MM.1S (cell line): ENCODE measurements at regions not wholly inside any gene's neighbourhood (a gene's known extent, or its start where the extent isn't known, plus 50 kb on each side); places are given as distances from the start of the nearest gene placed in this dataset.

Source experiments
- DNase-seq: peaks from one replicate; pipeline ENCODE4 v3.0.0-alpha.2; 2015
- H2AFZ ChIP-seq: fragments of 300-600 bp; sonication (generic); 2 replicates; pipeline ENCODE4 v1.6.0; 2016; ENCODE audit warnings: antibody characterized with exemption, low read length
- H3F3A ChIP-seq: fragments of 300-600 bp; sonication (generic); 2 replicates; pipeline ENCODE4 v1.6.1; 2016; ENCODE audit warnings: mild to moderate bottlenecking, antibody characterized with exemption, low read length, moderate library complexity, mixed read lengths; ENCODE audit not compliant: insufficient read depth
- H3K27ac ChIP-seq: fragments of 300-600 bp; sonication (generic); 2 replicates; pipeline ENCODE4 v1.5.1; 2016; ENCODE audit warnings: mild to moderate bottlenecking, low read length
- H3K27me3 ChIP-seq: fragments of 300-600 bp; sonication (generic); replicated peaks from 2 replicates; pipeline ENCODE4 v1.6.0; 2016; ENCODE audit warnings: low read length; ENCODE audit not compliant: insufficient read depth
- H3K36me3 ChIP-seq: fragments of 300-600 bp; sonication (generic); replicated peaks from 2 replicates; pipeline ENCODE4 v1.6.1; 2016; ENCODE audit warnings: mild to moderate bottlenecking, low read length, mixed read lengths; ENCODE audit not compliant: insufficient read depth
- H3K4me1 ChIP-seq: fragments of 300-600 bp; sonication (generic); 2 replicates; pipeline ENCODE4 v1.6.1; 2016; ENCODE audit warnings: low read length, mixed read lengths
- H3K4me2 ChIP-seq: fragments of 300-600 bp; sonication (generic); 2 replicates; pipeline ENCODE4 v1.6.0; 2016; ENCODE audit warnings: low read depth, low read length
- H3K4me3 ChIP-seq: fragments of 300-600 bp; sonication (generic); 2 replicates; pipeline ENCODE4 v1.5.1; 2016; ENCODE audit warnings: low read length, mixed read lengths
- H3K79me2 ChIP-seq: fragments of 300-600 bp; sonication (generic); 2 replicates; pipeline ENCODE4 v1.6.1; 2016; ENCODE audit warnings: mixed run types, low read length, mixed read lengths
- H3K9ac ChIP-seq: fragments of 300-600 bp; sonication (generic); 2 replicates; pipeline ENCODE4 v1.6.1; 2016; ENCODE audit warnings: low read length, mixed read lengths
- H3K9me2 ChIP-seq: fragments of 300-600 bp; sonication (generic); replicated peaks from 2 replicates; pipeline ENCODE4 v1.6.1; 2016; ENCODE audit warnings: mild to moderate bottlenecking, low read length, mixed read lengths; ENCODE audit not compliant: insufficient read depth
- H3K9me3 ChIP-seq: fragments of 300-600 bp; sonication (generic); replicated peaks from 2 replicates; pipeline ENCODE4 v1.6.1; 2016; ENCODE audit warnings: mild to moderate bottlenecking, low read length, mixed read lengths; ENCODE audit not compliant: insufficient read depth
- H4K20me1 ChIP-seq: fragments of 300-600 bp; sonication (generic); 2 replicates; pipeline ENCODE4 v1.6.1; 2016; ENCODE audit warnings: mild to moderate bottlenecking, low read length, moderate library complexity, mixed read lengths; ENCODE audit not compliant: insufficient read depth
- EZH2 ChIP-seq: fragments of 300-600 bp; sonication (generic); optimal IDR thresholded peaks from 2 replicates; pipeline ENCODE3; 2017; ENCODE audit warnings: low read depth, mild to moderate bottlenecking, antibody characterized with exemption, low read length, mixed read lengths
- EZH2phosphoT487 ChIP-seq: fragments of 300-600 bp; sonication (generic); IDR thresholded peaks from 2 replicates; pipeline ENCODE4 v1.6.1; 2018; ENCODE audit warnings: antibody characterized with exemption, low read length
- TF ChIP-seq, protein P1 (sequence below): fragments of 300-600 bp; sonication (generic); IDR thresholded peaks from 2 replicates; pipeline ENCODE4 v1.5.1; 2016; ENCODE audit warnings: antibody characterized with exemption, low read length, mixed read lengths

GRCh38 chr13:103618151-103618550 is 551.9 kb upstream of the SLC10A2 start:
- TF ChIP-seq EZH2phosphoT487 (no peak), EZH2 (no peak)
- Histone ChIP-seq H3K36me3 (no peaks in the 10 kb centered on the region), H3K27ac (no peak overlapping the region), H3K4me1 (no peaks in the 10 kb centered on the region), H3K79me2 (no peaks in the 10 kb centered on the region), H3K27me3 (no peaks in the 10 kb centered on the region), H2AFZ (no peak overlapping the region), H3K9me2 (no peaks in the 10 kb centered on the region), H3K9me3 (no peaks in the 10 kb centered on the region), H4K20me1 (no peaks in the 10 kb centered on the region), H3F3A (no peaks in the 10 kb centered on the region), H3K4me2 (no peak overlapping the region), H3K9ac (no peak overlapping the region), H3K4me3 (no peak overlapping the region)
- DNase-seq: no peak

GRCh38 chr13:103615771-103616170 is 549.6 kb upstream of the SLC10A2 start:
- no peak overlapping the region for H3K27ac ChIP-seq
- no peaks in the 10 kb centered on the region for H3F3A ChIP-seq
- H2AFZ ChIP-seq: no peak overlapping the region
- H3K27me3 ChIP-seq: no peaks in the 10 kb centered on the region
- no peaks in the 10 kb centered on the region for H3K9me3 ChIP-seq
- no peaks in the 10 kb centered on the region for H3K79me2 ChIP-seq
- H3K4me1 ChIP-seq: no peaks in the 10 kb centered on the region
- no peak overlapping the region for H3K4me2 ChIP-seq
- no peaks in the 10 kb centered on the region for H4K20me1 ChIP-seq
- no peak overlapping the region for H3K4me3 ChIP-seq
- H3K9me2 ChIP-seq: no peaks in the 10 kb centered on the region
- no peak overlapping the region for H3K9ac ChIP-seq
- no peak for DNase-seq
- no peaks in the 10 kb centered on the region for H3K36me3 ChIP-seq
- TF ChIP-seq, protein P1, sequence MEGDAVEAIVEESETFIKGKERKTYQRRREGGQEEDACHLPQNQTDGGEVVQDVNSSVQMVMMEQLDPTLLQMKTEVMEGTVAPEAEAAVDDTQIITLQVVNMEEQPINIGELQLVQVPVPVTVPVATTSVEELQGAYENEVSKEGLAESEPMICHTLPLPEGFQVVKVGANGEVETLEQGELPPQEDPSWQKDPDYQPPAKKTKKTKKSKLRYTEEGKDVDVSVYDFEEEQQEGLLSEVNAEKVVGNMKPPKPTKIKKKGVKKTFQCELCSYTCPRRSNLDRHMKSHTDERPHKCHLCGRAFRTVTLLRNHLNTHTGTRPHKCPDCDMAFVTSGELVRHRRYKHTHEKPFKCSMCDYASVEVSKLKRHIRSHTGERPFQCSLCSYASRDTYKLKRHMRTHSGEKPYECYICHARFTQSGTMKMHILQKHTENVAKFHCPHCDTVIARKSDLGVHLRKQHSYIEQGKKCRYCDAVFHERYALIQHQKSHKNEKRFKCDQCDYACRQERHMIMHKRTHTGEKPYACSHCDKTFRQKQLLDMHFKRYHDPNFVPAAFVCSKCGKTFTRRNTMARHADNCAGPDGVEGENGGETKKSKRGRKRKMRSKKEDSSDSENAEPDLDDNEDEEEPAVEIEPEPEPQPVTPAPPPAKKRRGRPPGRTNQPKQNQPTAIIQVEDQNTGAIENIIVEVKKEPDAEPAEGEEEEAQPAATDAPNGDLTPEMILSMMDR: no peak
- no peak for TF ChIP-seq EZH2
- no peak for TF ChIP-seq EZH2phosphoT487

DNA sequence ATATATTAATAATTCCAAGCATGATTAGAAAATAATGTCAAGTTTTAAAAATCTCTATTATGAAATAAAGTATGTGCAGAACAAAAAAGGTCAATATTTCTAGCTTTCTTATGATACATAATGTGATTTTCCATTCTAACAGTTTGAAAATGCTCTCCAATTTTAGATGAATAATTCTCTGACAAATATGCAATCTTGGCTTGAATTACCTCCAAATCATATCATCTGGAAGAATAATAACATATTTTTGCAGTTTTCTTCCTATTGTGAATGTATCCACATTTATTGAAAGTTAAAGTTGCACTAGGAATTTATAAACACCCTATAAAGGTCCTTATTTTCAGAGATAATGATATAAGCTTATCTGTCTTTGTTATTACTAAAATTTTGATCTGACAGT is 548.5 kb upstream of the SLC10A2 start:
- Histone ChIP-seq H3K9me3 (no peaks in the 10 kb centered on the region), H3K36me3 (no peaks in the 10 kb centered on the region), H3K4me1 (no peaks in the 10 kb centered on the region), H3F3A (no peaks in the 10 kb centered on the region), H3K4me2 (no peak overlapping the region), H3K9ac (no peak overlapping the region), H3K4me3 (no peak overlapping the region), H3K9me2 (no peaks in the 10 kb centered on the region), H2AFZ (no peak overlapping the region), H3K27me3 (no peaks in the 10 kb centered on the region), H4K20me1 (no peaks in the 10 kb centered on the region), H3K27ac (no peak overlapping the region), H3K79me2 (no peaks in the 10 kb centered on the region)
- TF ChIP-seq, protein P1: no peak
- no peak for TF ChIP-seq EZH2phosphoT487
- no peak for DNase-seq

- Histone ChIP-seq H3F3A (no peaks in the 10 kb centered on the region), H3K4me3 (no peak overlapping the region), H3K9ac (no peak overlapping the region), H3K9me3 (no peaks in the 10 kb centered on the region), H3K36me3 (no peaks in the 10 kb centered on the region), H3K79me2 (no peaks in the 10 kb centered on the region), H2AFZ (no peak overlapping the region), H3K27me3 (no peaks in the 10 kb centered on the region), H3K9me2 (no peaks in the 10 kb centered on the region), H3K27ac (no peak overlapping the region), H4K20me1 (no peaks in the 10 kb centered on the region), H3K4me1 (no peaks in the 10 kb centered on the region), H3K4me2 (no peak overlapping the region)
- no peak for DNase-seq
- TF ChIP-seq, protein P1: no peak
- no peak for TF ChIP-seq EZH2phosphoT487
- no peak for TF ChIP-seq EZH2
These were observed 541.8 kb upstream of the SLC10A2 start for GRCh38 chr13:103607995-103608394.
